HG03066 (cell line): ENCODE measurements at regions not wholly inside any gene's neighbourhood (a gene's known extent, or its start where the extent isn't known, plus 50 kb on each side); places are given as distances from the start of the nearest gene placed in this dataset.

ENCODE experiments used
- ATAC-seq: cut with Tn5 transposase; IDR thresholded peaks from one replicate; pipeline ENCODE4 v1.9.1; 2021; ENCODE audit warnings: low read depth; ENCODE audit not compliant: unreplicated experiment

GRCh38 chr11:27968461-27968860 lies 139.5 kb downstream of the KIF18A start:
- ATAC-seq, result no peak

- ATAC-seq, result no peak
Measured at GRCh38 chr11:27965559-27965958, 142.4 kb downstream of the KIF18A start.

- no peak for ATAC-seq
Measured at GRCh38 chr11:27963370-27963769, 144.6 kb downstream of the KIF18A start.

- no peak for ATAC-seq
Measured at GRCh38 chr11:27949951-27950738, 157.8 kb downstream of the KIF18A start.

- ATAC-seq, result no peak
Measured at GRCh38 chr11:27945348-27945747, 162.6 kb downstream of the KIF18A start.

- no peak for ATAC-seq
Measured at GRCh38 chr11:27938011-27938410, 169.9 kb downstream of the KIF18A start.

- ATAC-seq, result no peak
Measured at GRCh38 chr11:27934830-27935145, 173.2 kb downstream of the KIF18A start.

GRCh38 chr11:27933992-27934829 lies 173.7 kb downstream of the KIF18A start:
- no peak for ATAC-seq

GRCh38 chr11:27931770-27932169 lies 176.2 kb downstream of the KIF18A start:
- no peak for ATAC-seq

- no peak for ATAC-seq
Measured at GRCh38 chr11:27930946-27931345, 177.0 kb downstream of the KIF18A start.

- ATAC-seq, result no peak
Measured at GRCh38 chr11:27928809-27929208, 179.1 kb downstream of the KIF18A start.

GRCh38 chr11:27926981-27927481 lies 180.9 kb downstream of the KIF18A start:
- ATAC-seq, result no peak

GRCh38 chr11:27926486-27926885 lies 181.5 kb downstream of the KIF18A start:
- no peak for ATAC-seq

- ATAC-seq, result no peak
Measured at GRCh38 chr11:27921472-27921871, 186.5 kb downstream of the KIF18A start.

GRCh38 chr11:27916541-27917100 lies 191.3 kb downstream of the KIF18A start:
- peak; percentile 88 for ATAC-seq

GRCh38 chr11:27914080-27914479 lies 193.9 kb downstream of the KIF18A start:
- ATAC-seq, result no peak

- no peak for ATAC-seq
Measured at GRCh38 chr11:27913650-27914049, 194.3 kb downstream of the KIF18A start.

- no peak for ATAC-seq
Measured at GRCh38 chr11:27912916-27913315, 195.0 kb downstream of the KIF18A start.

GRCh38 chr11:27910186-27910931 lies 197.6 kb downstream of the KIF18A start:
- ATAC-seq, result no peak

GRCh38 chr11:27909386-27909785 lies 198.6 kb downstream of the KIF18A start:
- ATAC-seq, result no peak

- ATAC-seq, result no peak
Measured at GRCh38 chr11:27908621-27909020, 199.3 kb downstream of the KIF18A start.
